ENCODE measurements at regions not wholly inside any gene's neighbourhood (a gene's known extent, or its start where the extent isn't known, plus 50 kb on each side); places are given as distances from the start of the nearest gene placed in this dataset.

DNA sequence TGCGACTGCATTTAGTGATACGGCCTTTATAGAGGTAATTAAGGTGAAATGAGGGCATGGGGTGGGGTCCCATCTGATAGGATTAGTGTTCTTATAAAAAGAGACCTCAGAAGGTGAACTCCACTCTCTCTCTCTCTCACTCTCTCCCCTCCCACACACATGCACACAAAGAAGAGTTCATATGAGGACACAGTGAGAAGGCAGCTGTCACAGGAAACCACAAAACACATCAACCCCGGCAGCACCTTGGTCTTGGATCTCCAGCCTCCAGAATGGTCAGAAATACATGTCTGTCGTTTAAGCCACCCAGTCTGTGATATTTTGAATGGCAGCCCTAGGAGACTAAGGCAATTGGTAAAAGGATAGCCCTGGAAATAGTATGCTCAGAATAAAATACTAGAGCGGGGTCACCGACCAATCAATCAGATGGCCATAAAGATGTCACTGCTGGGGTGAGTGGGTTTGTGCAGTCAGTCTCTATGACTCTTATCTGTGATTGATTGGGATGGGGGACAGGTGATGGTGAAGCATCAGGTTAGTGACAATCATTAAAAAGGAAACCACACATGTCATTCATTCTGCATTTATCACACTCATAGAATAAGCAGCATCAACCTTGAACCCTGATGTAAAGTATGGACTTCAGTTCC is 118.9 kb upstream of the POU3F3 start:
- Histone ChIP-seq H3K9ac (ENCODE audit: extremely low read depth, low read length, poor library complexity, severe bottlenecking) (no peak overlapping the region), H3K4me3 (ENCODE audit: low read length) (no peak overlapping the region), H3K27ac (ENCODE audit: low read depth, low read length) (no peak overlapping the region), H3K36me3 (ENCODE audit: control insufficient read depth, insufficient read depth, low read length) (no peaks in the 10 kb centered on the region), H3K27me3 (ENCODE audit: control insufficient read depth, insufficient read depth, low read length, poor library complexity, severe bottlenecking) (no peaks in the 10 kb centered on the region), H3K4me1 (ENCODE audit: control insufficient read depth, insufficient read depth, low read length) (no peaks in the 10 kb centered on the region), H3K9me3 (ENCODE audit: control insufficient read depth, low read length) (peaks cover 6% of the 10 kb centered on the region)
- no peaks in the 10 kb centered on the region for H3K4me1 Mint-ChIP-seq
- no peak for DNase-seq
- H3K9me3 Mint-ChIP-seq: peaks cover 13% of the 10 kb centered on the region
- no peaks in the 10 kb centered on the region for H3K27me3 Mint-ChIP-seq (ENCODE audit: insufficient read depth)
- H3K27ac Mint-ChIP-seq: no peak overlapping the region
- no peaks in the 10 kb centered on the region for H3K36me3 Mint-ChIP-seq (ENCODE audit: low read depth)
- H3K4me3 Mint-ChIP-seq: no peak overlapping the region
- TF ChIP-seq, protein P1, sequence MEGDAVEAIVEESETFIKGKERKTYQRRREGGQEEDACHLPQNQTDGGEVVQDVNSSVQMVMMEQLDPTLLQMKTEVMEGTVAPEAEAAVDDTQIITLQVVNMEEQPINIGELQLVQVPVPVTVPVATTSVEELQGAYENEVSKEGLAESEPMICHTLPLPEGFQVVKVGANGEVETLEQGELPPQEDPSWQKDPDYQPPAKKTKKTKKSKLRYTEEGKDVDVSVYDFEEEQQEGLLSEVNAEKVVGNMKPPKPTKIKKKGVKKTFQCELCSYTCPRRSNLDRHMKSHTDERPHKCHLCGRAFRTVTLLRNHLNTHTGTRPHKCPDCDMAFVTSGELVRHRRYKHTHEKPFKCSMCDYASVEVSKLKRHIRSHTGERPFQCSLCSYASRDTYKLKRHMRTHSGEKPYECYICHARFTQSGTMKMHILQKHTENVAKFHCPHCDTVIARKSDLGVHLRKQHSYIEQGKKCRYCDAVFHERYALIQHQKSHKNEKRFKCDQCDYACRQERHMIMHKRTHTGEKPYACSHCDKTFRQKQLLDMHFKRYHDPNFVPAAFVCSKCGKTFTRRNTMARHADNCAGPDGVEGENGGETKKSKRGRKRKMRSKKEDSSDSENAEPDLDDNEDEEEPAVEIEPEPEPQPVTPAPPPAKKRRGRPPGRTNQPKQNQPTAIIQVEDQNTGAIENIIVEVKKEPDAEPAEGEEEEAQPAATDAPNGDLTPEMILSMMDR (conservative IDR thresholded peaks at IDR 0.05): no peak
- WGBS, 2 experiments (ENCODE audit: insufficient coverage in 1 of 2, insufficient read length in 1 of 2): 92% methylated on average over 4 to 6 of the region's 6 CpGs

DNA sequence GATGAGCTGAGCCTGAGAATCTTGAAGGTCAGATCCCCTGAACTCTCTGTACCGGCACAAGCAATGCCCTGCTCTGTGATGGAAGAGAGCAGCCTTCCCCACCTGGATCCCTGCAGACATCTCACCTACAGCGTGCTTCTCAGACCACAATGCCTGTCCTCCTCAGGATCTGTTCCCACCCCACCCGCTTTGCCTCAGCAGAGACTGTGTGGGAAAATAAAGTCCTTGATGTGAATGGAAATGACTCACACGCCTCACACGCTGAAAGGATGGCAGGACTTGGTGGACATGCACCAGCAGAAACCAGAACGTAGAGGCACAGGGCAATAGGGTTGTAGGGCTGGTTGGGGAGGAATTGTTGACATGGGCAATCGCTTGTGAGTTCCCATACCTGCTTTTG is 117.9 kb upstream of the POU3F3 start:
- H3K27ac ChIP-seq (ENCODE audit: low read depth, low read length): no peak overlapping the region
- Mint-ChIP-seq H3K4me1 (no peaks in the 10 kb centered on the region), H3K36me3 (ENCODE audit: low read depth) (no peaks in the 10 kb centered on the region), H3K4me3 (no peak overlapping the region), H3K27ac (no peak overlapping the region), H3K9me3 (peaks cover 5% of the 10 kb centered on the region), H3K27me3 (ENCODE audit: insufficient read depth) (no peaks in the 10 kb centered on the region)
- H3K4me1 ChIP-seq (ENCODE audit: control insufficient read depth, insufficient read depth, low read length): no peaks in the 10 kb centered on the region
- 92% methylated on average over 4 to 7 of the region's 7 CpGs for WGBS, 2 experiments (ENCODE audit: insufficient coverage in 1 of 2, insufficient read length in 1 of 2)
- TF ChIP-seq, protein P1 (conservative IDR thresholded peaks at IDR 0.05): no peak
- no peaks in the 10 kb centered on the region for H3K9me3 ChIP-seq (ENCODE audit: control insufficient read depth, low read length)
- no peaks in the 10 kb centered on the region for H3K36me3 ChIP-seq (ENCODE audit: control insufficient read depth, insufficient read depth, low read length)
- no peak overlapping the region for H3K9ac ChIP-seq (ENCODE audit: extremely low read depth, low read length, poor library complexity, severe bottlenecking)
- H3K27me3 ChIP-seq (ENCODE audit: control insufficient read depth, insufficient read depth, low read length, poor library complexity, severe bottlenecking): no peaks in the 10 kb centered on the region
- no peak for DNase-seq
- no peak overlapping the region for H3K4me3 ChIP-seq (ENCODE audit: low read length)

DNA sequence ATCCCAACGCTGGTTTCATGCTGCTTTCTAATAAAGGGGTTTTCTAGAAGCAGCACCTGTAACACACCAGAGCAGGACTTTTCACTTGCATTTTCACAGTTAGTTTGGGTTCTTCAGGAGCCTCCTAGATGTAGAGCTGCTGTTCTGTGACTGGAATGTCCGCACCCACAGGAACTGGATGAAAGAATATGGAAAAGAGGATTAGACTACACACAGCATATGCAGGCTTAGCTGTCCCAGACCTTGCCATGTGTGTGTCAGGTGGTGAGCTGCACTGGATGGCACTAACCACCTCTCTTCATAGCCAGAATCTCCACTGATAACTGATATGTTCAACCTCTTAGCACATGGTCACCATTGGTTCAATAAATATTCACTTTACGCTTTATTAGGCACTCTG is 112.1 kb upstream of the POU3F3 start:
- Mint-ChIP-seq H3K9me3 (no peaks in the 10 kb centered on the region), H3K4me3 (no peak overlapping the region), H3K27ac (no peak overlapping the region), H3K4me1 (no peaks in the 10 kb centered on the region), H3K36me3 (ENCODE audit: low read depth) (no peaks in the 10 kb centered on the region), H3K27me3 (ENCODE audit: insufficient read depth) (no peaks in the 10 kb centered on the region)
- Histone ChIP-seq H3K27ac (ENCODE audit: low read depth, low read length) (no peak overlapping the region), H3K4me1 (ENCODE audit: control insufficient read depth, insufficient read depth, low read length) (no peaks in the 10 kb centered on the region), H3K36me3 (ENCODE audit: control insufficient read depth, insufficient read depth, low read length) (no peaks in the 10 kb centered on the region), H3K4me3 (ENCODE audit: low read length) (no peak overlapping the region), H3K9me3 (ENCODE audit: control insufficient read depth, low read length) (no peaks in the 10 kb centered on the region), H3K9ac (ENCODE audit: extremely low read depth, low read length, poor library complexity, severe bottlenecking) (no peak overlapping the region), H3K27me3 (ENCODE audit: control insufficient read depth, insufficient read depth, low read length, poor library complexity, severe bottlenecking) (peaks cover 8% of the 10 kb centered on the region)
- TF ChIP-seq, protein P1 (conservative IDR thresholded peaks at IDR 0.05): no peak
- WGBS, 2 experiments (ENCODE audit: insufficient coverage in 1 of 2, insufficient read length in 1 of 2): 83 to 95% methylated on average over 1 to 3 of the region's 3 CpGs
- no peak for DNase-seq
